HUES6 (cell line): ENCODE measurements at regions not wholly inside any gene's neighbourhood (a gene's known extent, or its start where the extent isn't known, plus 50 kb on each side); places are given as distances from the start of the nearest gene placed in this dataset.
"Not testable (repeated sequence)": the region's sequence is repeated elsewhere in the genome, so short reads cannot be mapped to it uniquely, and the experiment has no call there.

Experiments used
- H3K27ac ChIP-seq: 2 replicates; pipeline ENCODE4 v1.7.0; 2013; ENCODE audit warnings: low read depth, mild to moderate bottlenecking, low read length, inconsistent platforms
- H3K27me3 ChIP-seq: 2 replicates; pipeline ENCODE4 v1.6.1; 2013; ENCODE audit warnings: low read length; ENCODE audit not compliant: control insufficient read depth, insufficient read depth
- H3K36me3 ChIP-seq: 2 replicates; pipeline ENCODE4 v1.6.1; 2013; ENCODE audit warnings: low read length; ENCODE audit not compliant: control insufficient read depth, insufficient read depth
- H3K4me1 ChIP-seq: 2 replicates; pipeline ENCODE4 v1.6.1; 2013; ENCODE audit warnings: low read length; ENCODE audit not compliant: control insufficient read depth, insufficient read depth
- H3K4me3 ChIP-seq: 2 replicates; pipeline ENCODE4 v1.5.1; 2013; ENCODE audit warnings: low read depth, low read length
- H3K9ac ChIP-seq: one replicate; pipeline ENCODE4 v1.6.1; 2013; ENCODE audit warnings: mild to moderate bottlenecking, low read length
- H3K9me3 ChIP-seq: 2 replicates; pipeline ENCODE4 v1.6.1; 2013; ENCODE audit warnings: low read depth, low read length; ENCODE audit not compliant: control insufficient read depth, insufficient read depth

- H3K4me3 ChIP-seq = no peak overlapping the region
- no peak overlapping the region for H3K9ac ChIP-seq
- H3K4me1 ChIP-seq = no peaks in the 10 kb centered on the region
- peaks cover 6% of the 10 kb centered on the region; the same call in 1 of the 2 replicates for H3K27me3 ChIP-seq
- no peaks in the 10 kb centered on the region for H3K36me3 ChIP-seq
- H3K9me3 ChIP-seq = no peaks in the 10 kb centered on the region
- H3K27ac ChIP-seq = no peak overlapping the region
Measured at GRCh38 chr1:18578271-18578670, 52.4 kb upstream of the PAX7 start.

- not testable (repeated sequence) for H3K36me3 ChIP-seq, H3K4me3 ChIP-seq, H3K4me1 ChIP-seq, H3K27ac ChIP-seq, H3K9me3 ChIP-seq, H3K9ac ChIP-seq, H3K27me3 ChIP-seq
Measured at GRCh38 chr1:18579267-18579666, 51.4 kb upstream of the PAX7 start.

GRCh38 chr1:18580047-18580446, 50.6 kb upstream of the PAX7 start:
- Histone ChIP-seq H3K4me3 (no peak overlapping the region), H3K27me3 (peaks cover 6% of the 10 kb centered on the region; the same call in 1 of the 2 replicates), H3K9ac (no peak overlapping the region), H3K9me3 (no peaks in the 10 kb centered on the region), H3K27ac (no peak overlapping the region), H3K4me1 (peaks cover 5% of the 10 kb centered on the region), H3K36me3 (no peaks in the 10 kb centered on the region)

DNA sequence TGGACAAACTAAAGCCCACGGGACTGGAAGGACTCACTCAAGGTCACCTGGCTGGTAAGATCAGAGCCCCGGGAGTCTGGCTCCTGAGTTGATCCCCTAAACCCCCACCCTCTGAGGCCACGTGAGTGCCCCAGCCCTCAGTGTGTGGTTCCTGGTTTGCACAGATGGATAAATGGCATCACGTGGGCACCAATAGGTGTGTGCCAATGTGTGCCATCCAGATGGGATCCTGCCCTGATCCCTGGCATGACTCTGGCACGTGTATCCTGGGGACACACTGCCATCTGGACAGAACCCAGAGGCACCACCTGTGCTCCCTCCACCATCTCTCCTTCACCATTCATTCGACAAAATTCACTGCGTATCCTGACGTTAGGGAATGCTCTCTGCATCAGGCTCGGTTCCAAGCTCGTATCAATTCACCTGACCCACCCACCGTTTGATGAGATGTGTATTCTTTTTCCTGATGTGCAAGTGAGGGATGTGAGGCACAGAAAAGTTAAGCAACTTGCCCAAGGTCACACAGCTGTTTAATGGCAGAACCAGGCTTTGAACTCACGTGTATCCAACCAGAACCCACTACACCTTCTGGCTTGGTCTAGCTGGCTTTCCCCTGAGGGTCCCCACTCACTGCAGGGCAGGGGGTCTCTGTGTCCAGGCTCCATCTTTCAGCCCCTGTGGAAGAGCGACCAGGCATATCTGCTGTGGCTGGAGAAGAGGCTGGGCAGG, 49.8 kb upstream of the PAX7 start:
- no peak overlapping the region for H3K4me3 ChIP-seq
- peaks cover 6% of the 10 kb centered on the region; the same call in 1 of the 2 replicates for H3K27me3 ChIP-seq
- no peaks in the 10 kb centered on the region for H3K9me3 ChIP-seq
- H3K4me1 ChIP-seq = peaks cover 5% of the 10 kb centered on the region
- no peak overlapping the region for H3K27ac ChIP-seq
- H3K9ac ChIP-seq = no peak overlapping the region
- H3K36me3 ChIP-seq = no peaks in the 10 kb centered on the region
